ENCODE measurements at regions not wholly inside any gene's neighbourhood (a gene's known extent, or its start where the extent isn't known, plus 50 kb on each side); places are given as distances from the start of the nearest gene placed in this dataset.

GRCh38 chr2:3128786-3129185 is 248.8 kb downstream of the EIPR1 start:
- no peak for TF ChIP-seq CTCF (IDR thresholded peaks at IDR 0.05; ENCODE audit: poor library complexity)
- no peak for TF ChIP-seq EZH2phosphoT487 (IDR thresholded peaks at IDR 0.05; ENCODE audit: low read depth, severe bottlenecking, unreplicated experiment)
- no peak for TF ChIP-seq EZH2 (IDR thresholded peaks at IDR 0.05; ENCODE audit: borderline replicate concordance)
